Hematopoietic multipotent progenitor cell treated with erythropoietin and hydrocortisone succinate and interleukin-3 and kit ligand, for 4 days (in vitro differentiated cells): ENCODE measurements at regions not wholly inside any gene's neighbourhood (a gene's known extent, or its start where the extent isn't known, plus 50 kb on each side); places are given as distances from the start of the nearest gene placed in this dataset.

Source experiments
- DNase-seq: peaks from one replicate; pipeline ENCODE4 v3.0.0-alpha.2; 2015

- DNase-seq, result no peak
Measured at GRCh38 chr9:26026423-26027100, 348.3 kb upstream of the TUSC1 start.

DNA sequence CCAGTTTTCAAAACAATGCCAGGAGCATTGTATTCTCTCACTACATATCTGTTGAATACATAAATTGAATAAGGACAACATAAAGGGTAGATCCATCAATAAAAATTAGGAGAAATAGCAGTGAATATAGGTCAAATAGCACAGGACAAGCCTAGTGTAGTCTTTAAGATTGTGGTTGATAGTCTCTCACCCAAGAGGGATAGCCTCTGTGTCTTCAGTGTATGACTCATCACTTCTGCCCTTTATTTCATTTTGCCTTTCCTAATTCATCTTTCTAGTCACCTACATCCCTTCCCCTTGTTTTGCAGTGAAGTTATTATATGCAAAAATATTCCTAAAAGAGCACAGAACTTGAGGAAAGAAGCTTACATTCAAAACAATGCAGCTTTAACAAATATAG, 335.0 kb upstream of the TUSC1 start:
- DNase-seq, result no peak

GRCh38 chr9:26012797-26013196, 334.6 kb upstream of the TUSC1 start:
- DNase-seq, result no peak

GRCh38 chr9:25994605-25995004, 316.4 kb upstream of the TUSC1 start:
- peak; percentile 38 for DNase-seq

DNA sequence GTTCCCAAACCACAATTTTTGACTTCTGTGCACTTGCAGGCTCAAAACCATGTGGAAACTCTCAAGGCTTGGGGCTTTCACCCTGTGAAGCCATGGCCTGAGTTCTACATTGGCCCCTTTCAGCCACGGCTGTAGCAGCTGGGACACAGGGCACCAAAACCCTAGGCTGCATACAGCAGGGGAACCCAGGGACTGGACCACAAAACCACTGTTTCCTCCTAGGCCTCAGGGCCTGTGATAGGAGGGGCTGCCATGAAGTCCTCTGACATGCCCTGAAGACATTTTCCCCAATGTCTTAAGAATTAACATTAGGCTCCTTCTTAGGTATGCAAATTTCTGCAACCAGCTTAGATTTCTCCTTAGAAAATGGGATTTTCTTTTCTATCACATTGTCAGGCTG, 312.1 kb upstream of the TUSC1 start:
- no peak for DNase-seq

- no peak for DNase-seq
Measured at GRCh38 chr9:25975667-25976066, 297.4 kb upstream of the TUSC1 start.

DNA sequence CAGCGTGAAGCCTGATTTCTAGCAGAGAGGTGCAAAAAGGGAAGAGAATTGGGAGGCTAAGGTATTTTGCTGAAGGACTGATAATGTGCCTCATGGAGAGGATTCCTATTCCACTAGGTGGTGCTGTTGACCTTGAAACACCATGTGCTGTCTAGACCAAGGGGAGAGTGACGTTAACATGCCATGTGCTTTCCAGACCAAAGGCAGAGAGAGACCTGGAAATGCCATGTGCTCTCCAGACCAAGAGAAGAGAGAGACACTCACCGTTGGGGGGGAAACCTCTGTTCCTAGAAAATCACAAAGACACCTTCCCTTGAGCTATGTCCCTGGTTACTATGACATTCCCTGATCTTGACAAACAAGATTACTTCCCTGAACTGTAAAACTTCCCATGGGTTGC, 286.0 kb upstream of the TUSC1 start:
- peak; percentile 76 for DNase-seq

DNA sequence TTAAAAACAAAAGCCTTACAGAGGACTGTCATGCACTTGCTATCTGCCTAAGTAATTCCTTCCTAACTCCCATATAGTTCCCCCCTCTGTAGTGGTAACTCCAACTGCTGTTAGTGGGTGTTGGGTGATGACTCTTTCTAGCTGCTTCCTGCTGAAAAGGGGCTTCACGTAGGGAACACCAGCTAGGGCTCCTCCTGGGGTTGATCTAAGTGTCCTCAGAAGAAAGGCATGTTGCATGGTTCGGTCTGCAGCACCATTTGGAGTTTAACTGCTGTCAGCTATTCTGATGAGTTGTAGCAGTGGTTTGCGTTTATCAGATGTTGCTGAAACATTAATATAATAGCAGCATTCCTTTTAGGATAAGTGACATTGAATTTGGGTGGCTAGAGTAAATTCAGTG, 281.9 kb upstream of the TUSC1 start:
- DNase-seq, result no peak

DNA sequence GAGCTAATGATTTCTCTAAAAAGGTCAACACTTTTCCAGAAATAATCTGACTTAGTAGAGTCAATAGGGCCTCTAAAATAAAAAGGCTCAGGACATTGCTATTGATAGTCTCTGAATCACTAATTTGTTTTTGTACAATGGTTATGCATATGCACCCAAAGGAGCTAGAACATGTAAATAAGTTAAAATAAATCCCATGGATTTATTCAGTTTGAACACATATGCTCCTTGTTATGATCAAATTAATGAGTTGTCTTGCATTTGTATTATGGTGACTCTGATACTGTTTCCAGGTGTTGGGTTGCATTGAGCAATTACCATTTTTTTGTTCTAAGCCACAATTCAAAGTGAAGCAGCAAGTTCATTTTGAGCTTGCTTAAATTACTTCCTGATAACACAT, 276.0 kb upstream of the TUSC1 start:
- DNase-seq, result no peak

- no peak for DNase-seq
Measured at GRCh38 chr9:25948182-25948581, 269.9 kb upstream of the TUSC1 start.

GRCh38 chr9:25939126-25939525, 260.9 kb upstream of the TUSC1 start:
- DNase-seq, result no peak

DNA sequence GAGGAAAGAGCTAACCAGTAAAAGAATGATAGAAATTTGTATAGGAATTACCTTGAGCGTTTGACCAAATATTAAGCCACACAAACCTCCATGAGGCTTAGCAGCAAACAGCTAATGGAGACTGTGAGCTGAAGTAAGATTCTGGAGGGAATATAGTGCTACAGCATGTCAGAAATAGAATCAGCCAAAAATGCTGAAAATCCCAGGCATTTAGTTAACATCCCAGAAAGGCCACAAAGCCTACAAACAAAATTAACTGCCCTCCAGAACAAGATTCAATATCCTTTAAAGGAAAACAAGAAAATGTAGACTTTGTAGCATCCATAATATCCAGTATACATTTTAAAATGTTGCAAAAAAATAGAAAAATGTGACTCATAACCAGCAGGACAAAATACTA, 257.8 kb upstream of the TUSC1 start:
- DNase-seq, result no peak

DNA sequence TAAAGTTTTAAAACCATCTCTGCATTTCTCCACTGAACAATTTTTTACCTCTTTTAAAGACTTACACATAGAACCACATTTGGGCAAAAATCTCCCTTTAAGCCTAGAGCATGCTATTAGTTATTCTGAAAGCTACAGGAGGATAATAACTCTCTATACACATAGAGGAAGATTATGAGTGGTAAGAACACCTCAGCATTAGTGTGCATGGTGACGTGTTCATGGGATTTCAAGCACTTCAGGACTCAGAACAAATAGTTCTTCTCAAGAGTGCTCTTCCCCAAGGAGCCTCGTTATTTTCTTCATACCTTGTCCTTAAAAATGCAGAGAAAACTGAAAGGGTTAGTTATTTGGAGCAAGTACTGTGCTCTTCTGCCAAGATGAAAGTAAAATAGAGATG, 256.9 kb upstream of the TUSC1 start:
- no peak for DNase-seq

DNA sequence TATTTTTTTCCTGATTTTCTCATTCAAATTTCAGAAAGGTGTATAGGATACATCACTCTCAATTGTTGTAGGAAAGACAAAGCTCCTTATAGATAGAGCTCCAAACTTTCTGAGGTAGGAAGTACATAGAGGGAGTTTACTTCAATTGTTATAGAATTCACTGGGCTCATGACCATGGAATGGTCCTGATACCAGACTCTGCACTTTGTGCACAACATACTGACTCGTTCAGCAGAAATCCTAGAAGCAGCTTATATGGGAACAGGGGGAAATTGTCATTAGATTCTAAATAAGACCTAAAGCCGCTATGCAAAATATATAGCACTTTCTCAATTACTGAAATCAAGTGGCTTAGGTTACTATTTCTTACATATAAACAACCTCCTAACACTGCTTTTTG, 240.5 kb upstream of the TUSC1 start:
- no peak for DNase-seq

- DNase-seq, result no peak
Measured at GRCh38 chr9:25917731-25918362, 239.6 kb upstream of the TUSC1 start.

- DNase-seq, result no peak
Measured at GRCh38 chr9:25913806-25914205, 235.6 kb upstream of the TUSC1 start.

DNA sequence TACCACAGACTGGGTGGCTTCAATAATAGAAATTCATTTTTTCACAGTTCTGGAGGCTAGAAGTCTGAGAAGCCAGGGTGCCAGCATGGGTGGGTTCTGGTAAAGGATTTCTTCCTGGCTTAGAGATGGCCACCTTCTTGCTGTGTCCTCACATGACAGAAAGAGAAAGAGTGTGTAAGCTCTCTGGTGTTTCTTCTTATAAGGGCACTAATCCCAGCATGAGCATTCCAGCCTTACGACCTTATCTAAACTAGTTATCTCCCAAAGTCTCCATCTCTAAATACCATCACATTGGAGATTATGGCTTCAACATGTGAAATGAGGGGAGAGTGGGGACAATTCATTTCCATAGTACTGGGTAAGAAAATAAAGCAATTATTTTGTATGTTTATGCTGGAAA, 226.5 kb upstream of the TUSC1 start:
- no peak for DNase-seq

- DNase-seq, result no peak
Measured at GRCh38 chr9:25891527-25891926, 213.3 kb upstream of the TUSC1 start.

- no peak for DNase-seq
Measured at GRCh38 chr9:25889661-25890060, 211.4 kb upstream of the TUSC1 start.

DNA sequence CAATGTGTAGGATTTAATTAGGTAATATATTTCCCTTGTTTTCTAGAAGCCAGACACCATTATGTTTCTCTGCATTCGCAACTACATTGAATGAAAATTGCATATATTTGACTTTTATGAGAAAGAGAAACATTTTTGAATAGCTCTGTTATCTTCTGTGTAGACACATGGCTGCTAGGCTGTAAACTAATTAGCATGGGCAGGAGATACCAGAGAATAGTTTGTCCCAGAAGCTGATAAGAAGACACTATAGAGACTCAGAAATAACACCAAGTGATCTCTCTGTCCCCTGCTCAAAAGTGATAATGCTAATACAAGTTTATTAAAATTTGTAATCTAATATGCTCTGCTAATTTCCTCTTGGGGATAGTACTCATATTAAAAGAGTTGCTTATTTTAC, 198.0 kb upstream of the TUSC1 start:
- no peak for DNase-seq

GRCh38 chr9:25864509-25864908, 186.3 kb upstream of the TUSC1 start:
- DNase-seq, result no peak

DNA sequence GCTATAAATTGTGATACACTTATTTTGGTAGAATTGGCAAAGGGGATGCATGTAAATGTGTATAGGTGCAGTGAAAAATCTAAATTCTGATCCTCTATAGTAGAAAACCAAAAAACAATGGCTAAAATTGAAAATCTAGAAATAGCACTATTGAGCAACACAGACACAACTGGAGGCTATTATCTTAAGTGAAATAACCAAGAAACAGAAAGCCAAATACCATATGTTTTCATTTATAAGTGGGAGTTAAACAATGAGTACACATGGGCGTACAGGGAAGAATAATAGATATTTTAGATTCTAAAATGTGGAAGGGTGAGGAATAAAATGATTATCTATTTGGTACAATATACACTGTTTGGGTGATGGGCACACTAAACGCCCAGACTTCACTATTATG, 183.2 kb upstream of the TUSC1 start:
- no peak for DNase-seq

GRCh38 chr9:25857147-25857546, 178.9 kb upstream of the TUSC1 start:
- DNase-seq, result no peak

DNA sequence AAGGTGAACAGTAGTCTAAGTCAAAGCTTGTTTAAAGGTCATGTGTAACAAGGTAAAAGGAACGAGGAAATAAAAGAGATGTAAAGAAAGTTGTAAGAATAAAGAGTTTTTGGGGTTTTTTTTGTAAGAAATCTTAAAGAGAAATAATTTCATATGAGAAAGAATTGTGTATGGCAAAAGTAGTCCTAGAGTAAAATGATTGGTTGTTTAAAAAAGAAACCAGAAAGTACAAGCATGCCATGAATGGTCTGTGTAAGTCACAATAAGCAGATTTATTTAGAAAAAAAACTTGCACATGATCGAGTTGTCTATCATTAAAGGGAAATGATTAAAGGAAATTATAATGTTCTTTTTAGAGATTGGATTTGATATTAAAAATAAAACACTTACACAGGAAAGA, 172.6 kb upstream of the TUSC1 start:
- no peak for DNase-seq

- DNase-seq, result no peak
Measured at GRCh38 chr9:25845867-25846266, 167.6 kb upstream of the TUSC1 start.
